GM23338 (cell line): ENCODE measurements at regions not wholly inside any gene's neighbourhood (a gene's known extent, or its start where the extent isn't known, plus 50 kb on each side); places are given as distances from the start of the nearest gene placed in this dataset.

Experiments used
- CREB1 ChIP-seq: fragments of 250-450 bp; sonication (Bioruptor Pico); IDR thresholded peaks from 2 replicates; pipeline ENCODE4 v1.5.0; 2020; ENCODE audit warnings: low read depth, mild to moderate bottlenecking, moderate library complexity
- CTCF ChIP-seq, 2 experiments: fragments of 200-600 bp in 1 of 2; sonication (generic) in 1 of 2; conservative IDR thresholded peaks; 2 replicates each; pipeline versions ENCODE4 v1.5.1 to v1.6.1; 2016 to 2017; ENCODE audit warnings: antibody characterized with exemption in 2 of 2, low read depth in 2 of 2, mild to moderate bottlenecking in 2 of 2, moderate library complexity in 1 of 2
- EZH2 ChIP-seq: fragments of 200-600 bp; sonication (generic); IDR thresholded peaks from one replicate; pipeline ENCODE4 v1.8.0; 2017; ENCODE audit warnings: antibody characterized with exemption, mild to moderate bottlenecking, low read depth; ENCODE audit not compliant: unreplicated experiment
- JUNB ChIP-seq: IDR thresholded peaks from one replicate; pipeline ENCODE4 v1.6.1; 2016; ENCODE audit warnings: antibody characterized with exemption; ENCODE audit not compliant: unreplicated experiment
- POLR2AphosphoS5 ChIP-seq: IDR thresholded peaks from 2 replicates; pipeline ENCODE4 v1.6.1; 2016; ENCODE audit warnings: antibody characterized with exemption, low read depth
- REST ChIP-seq: IDR thresholded peaks from one replicate; pipeline ENCODE4 v1.6.1; 2018; ENCODE audit warnings: antibody characterized with exemption; ENCODE audit not compliant: unreplicated experiment
- ZNF114 ChIP-seq: fragments of 250-450 bp; sonication (Bioruptor Pico); IDR thresholded peaks from 2 replicates; pipeline ENCODE4 v1.5.0; 2020; ENCODE audit warnings: mild to moderate bottlenecking, moderate library complexity
- ZNF331 ChIP-seq: fragments of 250-450 bp; sonication (Bioruptor Pico); IDR thresholded peaks from 2 replicates; pipeline ENCODE4 v1.5.0; 2020; ENCODE audit warnings: low read depth, mild to moderate bottlenecking, moderate library complexity

GRCh38 chr17:73976676-73977521 is 226.6 kb upstream of the RPL38 start:
- TF ChIP-seq EZH2 (no peak), POLR2AphosphoS5 (no peak), CTCF (conservative IDR thresholded peaks at IDR 0.05; ENCODE audit: low read depth in 2 of 2) (no peak), CREB1 (CRISPR knock-in tag) (no peak), REST (no peak), ZNF114 (CRISPR knock-in tag) (no peak), ZNF331 (CRISPR knock-in tag) (no peak), JUNB (no peak)
